LNCaP clone FGC (cell line): ENCODE measurements at regions not wholly inside any gene's neighbourhood (a gene's known extent, or its start where the extent isn't known, plus 50 kb on each side); places are given as distances from the start of the nearest gene placed in this dataset.

Experiments used
- DNase-seq: peaks from one replicate; pipeline ENCODE4 v3.0.0-alpha.2; 2011; ENCODE audit warnings: low read depth
- H3K4me3 ChIP-seq: 2 replicates; pipeline ENCODE4 v1.5.1; 2011; ENCODE audit warnings: mild to moderate bottlenecking, low read depth, low read length, control low read depth
- TF ChIP-seq, protein P1 (sequence below): IDR thresholded peaks from 2 replicates; pipeline ENCODE4 v1.5.1; 2012; ENCODE audit warnings: mild to moderate bottlenecking; ENCODE audit not compliant: control insufficient read depth, insufficient read depth; ENCODE audit errors: extremely low read depth

DNA sequence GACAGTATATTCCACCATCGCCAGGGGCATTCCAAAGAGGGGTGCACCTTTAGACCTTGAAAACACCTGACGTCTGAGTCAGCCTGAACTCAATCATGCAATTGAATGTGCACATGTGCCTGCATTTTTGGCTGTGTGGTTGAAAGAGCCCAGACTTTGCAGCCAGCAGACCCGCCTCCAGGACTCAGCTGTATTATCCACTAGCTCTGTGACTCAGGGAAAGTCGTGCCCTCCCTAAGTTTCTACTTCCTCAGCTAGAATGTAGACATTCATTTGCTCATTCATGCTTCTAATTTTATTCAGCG is 94.2 kb downstream of the LRRC30 start:
- TF ChIP-seq, protein P1, sequence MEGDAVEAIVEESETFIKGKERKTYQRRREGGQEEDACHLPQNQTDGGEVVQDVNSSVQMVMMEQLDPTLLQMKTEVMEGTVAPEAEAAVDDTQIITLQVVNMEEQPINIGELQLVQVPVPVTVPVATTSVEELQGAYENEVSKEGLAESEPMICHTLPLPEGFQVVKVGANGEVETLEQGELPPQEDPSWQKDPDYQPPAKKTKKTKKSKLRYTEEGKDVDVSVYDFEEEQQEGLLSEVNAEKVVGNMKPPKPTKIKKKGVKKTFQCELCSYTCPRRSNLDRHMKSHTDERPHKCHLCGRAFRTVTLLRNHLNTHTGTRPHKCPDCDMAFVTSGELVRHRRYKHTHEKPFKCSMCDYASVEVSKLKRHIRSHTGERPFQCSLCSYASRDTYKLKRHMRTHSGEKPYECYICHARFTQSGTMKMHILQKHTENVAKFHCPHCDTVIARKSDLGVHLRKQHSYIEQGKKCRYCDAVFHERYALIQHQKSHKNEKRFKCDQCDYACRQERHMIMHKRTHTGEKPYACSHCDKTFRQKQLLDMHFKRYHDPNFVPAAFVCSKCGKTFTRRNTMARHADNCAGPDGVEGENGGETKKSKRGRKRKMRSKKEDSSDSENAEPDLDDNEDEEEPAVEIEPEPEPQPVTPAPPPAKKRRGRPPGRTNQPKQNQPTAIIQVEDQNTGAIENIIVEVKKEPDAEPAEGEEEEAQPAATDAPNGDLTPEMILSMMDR, result no peak
- no peak for DNase-seq

GRCh38 chr18:7329016-7329415 is 98.1 kb downstream of the LRRC30 start:
- DNase-seq, result no peak
- H3K4me3 ChIP-seq, result no peak overlapping the region
- TF ChIP-seq, protein P1, result no peak

More for the DNA sequence above, 94.2 kb downstream of the LRRC30 start:
- H3K4me3 ChIP-seq, result no peak overlapping the region

- no peak for DNase-seq
- TF ChIP-seq, protein P1, result no peak
- H3K4me3 ChIP-seq, result no peak overlapping the region
These were observed 101.6 kb downstream of the LRRC30 start for GRCh38 chr18:7332452-7332851.

DNA sequence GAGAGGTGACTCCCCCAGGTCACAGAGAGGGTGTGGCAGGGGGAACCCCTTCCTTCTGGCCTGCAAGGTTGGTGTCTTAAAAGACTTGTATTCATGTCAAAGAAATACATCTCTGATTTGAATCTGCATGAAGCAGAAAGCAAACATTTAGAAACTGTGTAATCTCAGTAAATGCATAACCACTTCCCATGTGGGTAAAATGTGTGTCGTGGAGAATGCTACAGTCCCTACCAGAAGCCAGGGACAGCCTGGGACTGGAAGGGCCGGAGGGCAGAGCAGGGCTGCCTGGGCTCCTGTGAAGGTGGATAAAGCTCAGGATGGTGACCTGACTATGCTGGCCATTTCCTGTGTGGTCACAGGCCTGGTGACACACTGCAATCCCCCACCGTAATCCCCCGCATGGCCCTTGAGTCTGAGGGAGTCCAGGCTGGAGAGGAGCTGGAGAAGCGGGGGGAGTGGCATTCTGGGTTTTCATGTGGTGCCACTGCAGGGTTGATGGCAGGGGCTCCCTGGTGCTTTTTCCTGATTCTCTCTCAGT is 102.2 kb downstream of the LRRC30 start:
- TF ChIP-seq, protein P1, result no peak
- H3K4me3 ChIP-seq, result no peak overlapping the region
- no peak for DNase-seq

- DNase-seq, result no peak
- H3K4me3 ChIP-seq, result no peak overlapping the region
- TF ChIP-seq, protein P1, result no peak
These were observed 104.2 kb downstream of the LRRC30 start for GRCh38 chr18:7334973-7335568.

GRCh38 chr18:7336623-7337022 is 105.7 kb downstream of the LRRC30 start:
- no peak overlapping the region for H3K4me3 ChIP-seq
- TF ChIP-seq, protein P1, result no peak
- DNase-seq, result no peak

DNA sequence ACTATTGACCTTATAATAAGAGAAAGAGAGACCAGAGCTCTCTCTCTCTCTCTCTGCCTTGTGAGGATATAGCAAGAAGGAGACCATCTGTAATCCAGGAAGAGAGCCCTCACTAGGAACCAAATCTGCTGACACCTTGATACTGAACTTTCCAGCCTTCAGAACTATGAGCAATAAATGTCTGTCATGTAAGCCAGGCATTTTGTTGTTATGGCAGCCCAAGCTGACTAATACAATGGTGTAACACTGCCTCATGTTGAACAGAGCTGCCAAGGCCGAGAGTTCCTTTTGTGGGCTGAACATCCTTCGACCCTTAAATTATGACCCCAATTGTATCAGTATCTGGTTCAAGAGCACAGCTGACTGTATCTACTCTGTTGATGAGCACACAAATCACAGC is 108.0 kb downstream of the LRRC30 start:
- DNase-seq, result no peak

More for the DNA sequence above, 108.0 kb downstream of the LRRC30 start:
- H3K4me3 ChIP-seq, result no peak overlapping the region
- TF ChIP-seq, protein P1, result no peak
